A172 (cell line): ENCODE measurements at regions not wholly inside any gene's neighbourhood (a gene's known extent, or its start where the extent isn't known, plus 50 kb on each side); places are given as distances from the start of the nearest gene placed in this dataset.

Source experiments
- DNase-seq: peaks from one replicate; pipeline ENCODE4 v3.0.0-alpha.2; 2015; ENCODE audit warnings: low spot score

DNA sequence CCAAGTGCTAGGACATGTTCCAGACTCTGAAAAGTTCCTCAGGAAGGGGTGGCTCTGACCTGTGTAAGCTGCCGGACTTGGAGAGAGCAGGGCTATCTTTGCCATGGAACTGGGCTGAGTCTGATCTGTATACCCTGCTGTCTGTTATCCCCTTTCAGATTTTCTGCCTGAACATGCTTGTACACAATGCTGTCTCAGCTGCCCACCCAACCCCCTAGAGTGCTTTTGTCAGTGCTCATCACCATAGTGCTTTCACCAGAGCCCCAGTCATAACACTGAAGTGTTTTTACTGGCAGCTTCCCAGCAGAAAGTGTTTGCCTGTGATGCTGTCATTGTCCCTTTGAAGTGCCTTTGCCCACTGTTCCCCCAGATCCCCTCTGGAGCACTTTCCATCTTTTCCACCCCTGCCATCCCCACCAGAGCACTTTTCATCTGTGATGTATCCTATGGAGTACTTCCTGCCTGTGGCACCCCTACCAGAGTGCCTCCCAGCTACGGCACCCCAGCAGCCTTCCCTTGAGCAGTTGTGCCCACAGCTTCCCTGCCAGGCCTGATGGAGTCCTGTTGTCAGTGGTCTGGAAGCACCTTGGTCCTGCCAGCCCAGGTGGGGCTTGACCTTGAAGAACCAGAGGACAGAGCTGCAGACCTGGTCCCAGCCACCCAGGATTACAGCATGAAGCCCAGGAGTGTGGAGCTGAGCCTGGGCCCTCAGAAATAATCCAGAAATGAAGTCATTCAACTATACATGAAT is 397.7 kb downstream of the DIPK2A start:
- no peak for DNase-seq

- DNase-seq, result no peak
These were observed 403.5 kb downstream of the DIPK2A start for GRCh38 chr3:144375088-144375487.

DNA sequence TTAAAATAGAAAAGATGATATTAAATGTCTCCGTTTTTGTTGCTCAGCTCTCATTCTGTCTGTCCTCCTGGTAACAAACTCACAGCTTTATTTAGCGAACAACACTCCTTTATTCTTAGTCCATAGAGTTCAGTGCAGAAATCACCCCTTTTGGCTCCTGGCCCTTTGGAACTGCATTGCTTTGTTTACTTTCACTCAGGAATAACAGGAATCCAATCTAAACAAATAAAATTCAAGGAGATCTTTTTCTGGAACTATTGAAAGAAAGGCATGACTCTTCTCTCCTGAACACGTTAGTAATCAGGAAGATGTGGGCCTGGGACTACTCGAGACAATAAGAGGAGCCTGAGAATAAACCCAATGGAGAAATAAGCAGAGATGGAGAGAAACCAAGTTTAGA is 409.2 kb downstream of the DIPK2A start:
- no peak for DNase-seq

GRCh38 chr3:144381607-144382006 is 410.0 kb downstream of the DIPK2A start:
- no peak for DNase-seq

DNA sequence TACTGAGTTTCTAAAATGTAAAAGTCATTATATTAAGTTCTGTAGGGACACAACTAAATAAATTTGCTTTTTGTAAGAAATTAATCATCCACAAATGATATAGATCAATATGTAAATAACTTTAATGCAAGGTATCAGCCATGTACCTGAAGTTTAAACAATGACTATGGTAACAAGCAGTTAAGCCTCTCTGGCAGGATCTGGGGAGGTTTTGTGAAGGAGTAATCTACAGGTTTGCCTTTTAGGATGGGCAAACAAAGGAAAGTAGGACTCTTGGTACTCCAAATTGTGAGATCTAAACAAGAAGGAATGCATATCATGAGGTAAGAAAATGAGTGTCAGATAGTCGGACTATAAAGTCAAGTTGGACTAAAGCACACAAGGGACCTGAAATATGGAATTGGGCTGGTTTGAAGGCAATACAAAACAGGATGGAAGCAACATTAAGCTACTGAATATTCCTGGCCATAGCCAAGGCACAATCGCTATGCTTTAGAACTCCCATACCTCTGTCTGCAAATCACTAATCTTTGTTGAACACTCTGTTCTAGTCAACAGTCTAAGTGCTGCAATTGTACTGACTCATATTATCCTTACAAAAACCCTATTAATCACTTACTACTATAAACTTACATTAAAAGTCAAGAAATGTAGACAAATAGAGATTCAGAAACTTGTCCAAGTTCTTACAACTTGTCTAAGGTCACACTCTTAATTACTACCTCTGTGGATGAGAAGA is 412.8 kb downstream of the DIPK2A start:
- DNase-seq, result no peak

DNA sequence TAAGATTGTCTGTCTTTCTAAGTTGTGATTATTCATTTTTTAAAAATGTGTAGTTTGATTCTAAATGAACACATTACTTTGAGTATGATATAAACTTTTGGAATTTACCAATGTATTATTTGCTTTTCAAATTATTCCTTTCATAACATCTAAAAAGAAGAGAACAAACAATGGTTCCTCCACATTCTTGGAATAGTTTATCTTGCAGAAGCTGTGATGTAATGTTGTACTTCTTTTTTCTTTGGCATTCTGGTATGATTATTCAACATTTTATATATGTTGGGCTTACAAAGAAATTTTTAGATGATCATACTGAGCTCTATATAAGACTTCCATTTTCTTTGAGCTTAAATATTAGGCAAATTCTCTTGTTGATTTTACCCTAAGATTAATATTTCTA is 419.2 kb downstream of the DIPK2A start:
- DNase-seq, result no peak

- no peak for DNase-seq
These were observed 419.6 kb downstream of the DIPK2A start for GRCh38 chr3:144391236-144391635.

GRCh38 chr3:144394032-144394431 is 422.4 kb downstream of the DIPK2A start:
- peak; percentile 41 for DNase-seq

- no peak for DNase-seq
These were observed 430.8 kb downstream of the DIPK2A start for GRCh38 chr3:144402430-144402829.

GRCh38 chr3:144403040-144403457 is 431.4 kb downstream of the DIPK2A start:
- peak; percentile 66 for DNase-seq

DNA sequence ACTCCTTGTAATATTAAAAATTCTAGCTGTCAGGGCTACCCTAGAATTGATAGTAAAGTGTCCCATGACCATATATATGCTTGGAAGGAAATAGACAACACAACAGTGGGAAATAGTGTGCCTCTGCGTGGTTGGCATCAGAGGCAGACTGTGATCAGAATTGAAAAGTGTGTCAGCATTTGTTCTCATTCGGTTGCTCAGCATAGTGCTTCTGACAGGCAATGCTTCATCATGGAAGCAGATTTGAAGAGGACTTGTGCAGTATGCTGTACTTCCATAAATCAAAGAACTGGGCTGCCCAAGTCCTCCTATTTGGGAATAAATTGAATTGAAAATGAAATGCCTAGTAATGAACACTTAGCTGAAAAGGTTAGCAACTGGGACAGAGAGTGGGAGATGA is 435.7 kb downstream of the DIPK2A start:
- no peak for DNase-seq

GRCh38 chr3:144409319-144409718 is 437.7 kb downstream of the DIPK2A start:
- DNase-seq, result no peak

- DNase-seq, result no peak
These were observed 441.4 kb downstream of the DIPK2A start for GRCh38 chr3:144413068-144413467.

- DNase-seq, result no peak
These were observed 443.9 kb downstream of the DIPK2A start for GRCh38 chr3:144415492-144415891.

DNA sequence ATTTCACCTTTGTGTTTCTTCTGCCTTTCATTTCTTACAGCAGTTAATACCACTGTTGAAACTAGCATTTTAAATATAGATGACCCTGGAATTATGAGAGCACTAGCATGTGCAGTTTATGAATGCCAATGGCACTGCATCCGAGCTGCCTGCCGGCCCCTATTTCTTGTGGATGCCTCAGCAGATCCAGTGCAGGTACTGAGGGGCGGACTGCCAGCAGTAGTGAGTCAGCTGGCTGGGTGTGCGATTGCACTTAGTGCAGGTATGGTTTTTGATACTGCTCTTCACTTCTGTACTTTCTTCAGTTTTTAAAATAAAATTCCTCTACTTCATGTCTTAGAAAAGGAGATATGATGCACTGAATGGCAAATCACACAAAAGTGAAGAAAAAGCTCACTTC is 453.0 kb downstream of the DIPK2A start:
- DNase-seq, result no peak

- DNase-seq, result no peak
These were observed 454.7 kb downstream of the DIPK2A start for GRCh38 chr3:144426366-144426765.

DNA sequence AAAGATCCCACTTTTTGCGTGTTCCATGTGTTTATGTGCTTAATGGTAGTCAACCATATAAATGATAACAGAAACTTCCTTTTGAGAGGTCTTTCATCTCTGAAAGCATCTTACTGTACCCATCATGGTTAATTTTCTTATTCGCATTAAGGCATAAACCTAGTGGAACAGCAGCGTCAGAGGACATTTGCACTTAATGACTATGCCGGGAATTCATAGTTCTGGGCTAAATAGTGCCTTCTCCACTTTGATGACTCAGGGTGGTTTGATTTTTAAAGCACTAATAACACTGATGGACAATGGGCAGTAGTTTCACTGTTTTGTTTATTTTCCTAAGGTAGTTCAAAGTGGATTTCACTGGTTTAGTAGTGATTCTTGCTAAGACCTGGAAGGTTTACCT is 455.3 kb downstream of the DIPK2A start:
- no peak for DNase-seq

GRCh38 chr3:144429719-144430121 is 458.1 kb downstream of the DIPK2A start:
- no peak for DNase-seq

GRCh38 chr3:144431134-144431533 is 459.5 kb downstream of the DIPK2A start:
- DNase-seq, result no peak

GRCh38 chr3:144433006-144433405 is 461.4 kb downstream of the DIPK2A start:
- no peak for DNase-seq

DNA sequence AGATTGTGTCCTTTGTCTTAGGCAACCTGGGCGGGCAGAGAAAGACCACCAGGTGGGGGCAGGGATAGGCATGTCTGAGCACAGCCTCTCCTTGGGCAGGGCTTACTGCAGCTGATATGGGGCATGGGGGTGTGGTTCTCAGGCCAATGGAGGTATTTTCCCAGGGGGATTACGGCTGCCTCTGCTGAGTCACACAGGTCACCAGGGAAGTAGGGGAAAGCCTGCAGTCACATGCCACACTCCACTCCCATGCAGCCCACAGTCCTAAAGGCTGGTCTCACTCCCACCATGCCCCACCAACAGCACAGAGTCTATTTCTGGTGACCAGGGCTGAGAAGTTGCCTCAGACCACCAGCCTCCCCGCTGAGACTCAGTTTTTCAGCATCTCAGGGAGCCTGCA is 466.4 kb downstream of the DIPK2A start:
- DNase-seq, result peak; percentile 20

- DNase-seq, result no peak
These were observed 472.4 kb downstream of the DIPK2A start for GRCh38 chr3:144444061-144444460.

DNA sequence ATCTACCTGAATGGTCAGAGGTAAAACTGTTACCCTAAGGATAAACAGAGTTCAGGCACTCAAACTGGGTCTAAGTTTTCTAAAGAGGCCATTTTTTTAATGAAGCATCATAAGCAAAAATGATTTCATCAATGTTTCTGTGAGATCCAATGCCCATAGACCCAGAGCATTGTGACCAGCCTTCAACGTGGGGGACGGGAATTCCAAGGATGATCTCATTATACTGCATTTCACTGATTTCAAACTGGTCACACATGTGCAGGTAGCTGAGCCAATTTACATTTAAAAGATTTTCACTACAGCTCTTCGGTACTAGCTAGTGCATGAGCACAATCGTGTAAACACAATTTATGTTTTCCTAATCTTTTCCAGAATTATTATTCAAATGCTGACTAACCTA is 472.9 kb downstream of the DIPK2A start:
- no peak for DNase-seq
